ENCODE measurements at regions not wholly inside any gene's neighbourhood (a gene's known extent, or its start where the extent isn't known, plus 50 kb on each side); places are given as distances from the start of the nearest gene placed in this dataset.
"Not testable (repeated sequence)": the region's sequence is repeated elsewhere in the genome, so short reads cannot be mapped to it uniquely, and the experiment has no call there.

GRCh38 chr14:105863296-105864108 lies 337.1 kb downstream of the TMEM121 start:
- peak in 1 of 2 donors; percentile 14 for DNase-seq

- DNase-seq = no peak
Observed at GRCh38 chr14:105864116-105864515, 337.7 kb downstream of the TMEM121 start.

- no peak for DNase-seq
Observed at GRCh38 chr14:105864651-105865265, 338.4 kb downstream of the TMEM121 start.

GRCh38 chr14:105865266-105865903 lies 339.0 kb downstream of the TMEM121 start:
- DNase-seq = no peak

GRCh38 chr14:105865904-105866840 lies 339.8 kb downstream of the TMEM121 start:
- no peak for DNase-seq

- DNase-seq = no peak
Observed at GRCh38 chr14:105866841-105867321, 340.5 kb downstream of the TMEM121 start.

GRCh38 chr14:105867961-105868599 lies 341.7 kb downstream of the TMEM121 start:
- DNase-seq = no peak

GRCh38 chr14:105871590-105871989 lies 345.2 kb downstream of the TMEM121 start:
- DNase-seq = no peak

- no peak for DNase-seq
Observed at GRCh38 chr14:105873870-105874512, 347.6 kb downstream of the TMEM121 start.

GRCh38 chr14:105876158-105876557 lies 349.8 kb downstream of the TMEM121 start:
- DNase-seq = no peak

- no peak for DNase-seq
Observed at GRCh38 chr14:105876829-105877228, 350.4 kb downstream of the TMEM121 start.

GRCh38 chr14:105877645-105878044 lies 351.3 kb downstream of the TMEM121 start:
- DNase-seq = no peak

- no peak for DNase-seq
Observed at GRCh38 chr14:105878125-105878524, 351.7 kb downstream of the TMEM121 start.

GRCh38 chr14:105878554-105878953 lies 352.2 kb downstream of the TMEM121 start:
- no peak for DNase-seq

- no peak for DNase-seq
Observed at GRCh38 chr14:105879503-105879866, 353.1 kb downstream of the TMEM121 start.

- DNase-seq = no peak
Observed at GRCh38 chr14:105879867-105880561, 353.6 kb downstream of the TMEM121 start.

GRCh38 chr14:105880616-105881015 lies 354.2 kb downstream of the TMEM121 start:
- no peak for DNase-seq

GRCh38 chr14:105881021-105881930 lies 354.9 kb downstream of the TMEM121 start:
- DNase-seq = no peak

- not testable (repeated sequence) for DNase-seq
Observed at GRCh38 chr14:105882011-105882410, 355.6 kb downstream of the TMEM121 start.

- no peak for DNase-seq
Observed at GRCh38 chr14:105882626-105883025, 356.2 kb downstream of the TMEM121 start.

Measured in stimulated activated CD4-positive, alpha-beta T cell treated with anti-CD3 and anti-CD28 coated beads, Interleukin-2, amount 100 ng/mL, for 24 hours (primary cell).